A673 (cell line): ENCODE measurements at regions not wholly inside any gene's neighbourhood (a gene's known extent, or its start where the extent isn't known, plus 50 kb on each side); places are given as distances from the start of the nearest gene placed in this dataset.
"Not testable (repeated sequence)": the region's sequence is repeated elsewhere in the genome, so short reads cannot be mapped to it uniquely, and the experiment has no call there.

Source experiments
- BruUV-seq: library from RNA; stranded (reverse); fragments of 400-500 nt; replicated peaks from 2 replicates; lab custom pipeline; 2021; lab: Mats Ljungman, UMichigan
- CTCF ChIA-PET: fragments of 300-600 bp; sonication (Branson Sonifier 250); formaldehyde crosslinking; loops from one replicate; lab custom pipeline; 2022; ENCODE audit warnings: antibody characterized with exemption; lab: Charles Lee
- POLR2A ChIA-PET: fragments of 300-600 bp; sonication (Branson Sonifier 250); formaldehyde crosslinking; loops from one replicate; lab custom pipeline; 2022; ENCODE audit warnings: antibody characterized with exemption; ENCODE audit not compliant: low non-redundant PET; lab: Charles Lee
- DNase-seq: peaks from one replicate; pipeline ENCODE4 v3.0.0-alpha.2; 2015; ENCODE audit warnings: low spot score
- H3K27ac ChIP-seq: fragments of 200-600 bp; sonication (generic); 2 replicates; pipeline ENCODE4 v1.5.1; 2016; ENCODE audit warnings: mixed run types, low read depth, mild to moderate bottlenecking, mixed read lengths, antibody characterized with exemption, low read length; ENCODE audit not compliant: poor library complexity, severe bottlenecking
- H3K27me3 ChIP-seq: fragments of 200-600 bp; sonication (generic); replicated peaks from 2 replicates; pipeline ENCODE4 v1.6.1; 2017; ENCODE audit warnings: mixed run types, low read depth, mild to moderate bottlenecking, mixed read lengths, antibody characterized with exemption, low read length; ENCODE audit not compliant: insufficient read depth, poor library complexity
- H3K36me3 ChIP-seq: fragments of 200-600 bp; sonication (generic); 2 replicates; pipeline ENCODE4 v1.6.1; 2016; ENCODE audit warnings: mixed run types, mild to moderate bottlenecking, mixed read lengths, antibody characterized with exemption, low read length; ENCODE audit not compliant: insufficient read depth, poor library complexity, severe bottlenecking
- H3K4me1 ChIP-seq: fragments of 200-600 bp; sonication (generic); 2 replicates; pipeline ENCODE4 v1.6.1; 2017; ENCODE audit warnings: mixed run types, mild to moderate bottlenecking, mixed read lengths, antibody characterized with exemption, low read length; ENCODE audit not compliant: insufficient read depth, poor library complexity, severe bottlenecking
- H3K4me3 ChIP-seq: fragments of 200-600 bp; sonication (generic); 2 replicates; pipeline ENCODE4 v1.5.1; 2016; ENCODE audit warnings: low read depth, mixed run types, mild to moderate bottlenecking, mixed read lengths, low read length; ENCODE audit not compliant: poor library complexity, severe bottlenecking
- H3K9me3 ChIP-seq: fragments of 200-600 bp; sonication (generic); 2 replicates; pipeline ENCODE4 v1.6.1; 2016; ENCODE audit warnings: mixed run types, low read depth, mild to moderate bottlenecking, mixed read lengths, antibody characterized with exemption, low read length; ENCODE audit not compliant: poor library complexity, severe bottlenecking
- CTCF ChIP-seq: fragments of 300-800, 200-600 bp; sonication (generic); conservative IDR thresholded peaks from 2 replicates; pipeline ENCODE4 v1.5.1; 2017; ENCODE audit warnings: low read depth, mild to moderate bottlenecking, antibody characterized with exemption, low read length, moderate library complexity, mixed read lengths
- EZH2 ChIP-seq: fragments of 200-600 bp; sonication (generic); IDR thresholded peaks from 2 replicates; pipeline ENCODE4 v1.6.1; 2017; ENCODE audit warnings: borderline replicate concordance, low read depth, mild to moderate bottlenecking, mixed read lengths, antibody characterized with exemption, low read length; ENCODE audit not compliant: poor library complexity, severe bottlenecking
- intact Hi-C: fragments of 100-400 bp; cut with micrococcal nuclease; formaldehyde crosslinking; loops from one replicate; pipeline ENCODE4 v1.10.0; 2022; ENCODE audit not compliant: unreplicated experiment

- H3K9me3 ChIP-seq = no peaks in the 10 kb centered on the region
- intact Hi-C loops = loop anchor here (10.0 kb wide), 3 partner anchors 379 to 809 kb away; no protein-coding TSS in a partner anchor
- H3K36me3 ChIP-seq = no peaks in the 10 kb centered on the region
- ChIA-PET CTCF (no interaction called here), POLR2A (no interaction called here)
- no peak overlapping the region for H3K4me3 ChIP-seq
- H3K27me3 ChIP-seq = no peaks in the 10 kb centered on the region
- BruUV-seq = no TSS peak
- DNase-seq = no peak
- no peak overlapping the region for H3K27ac ChIP-seq
- TF ChIP-seq EZH2 (no peak), CTCF (0 out of 2 replicates have a peak, but pooled peaks have one; percentile 16)
- H3K4me1 ChIP-seq = peaks cover 16% of the 10 kb centered on the region
Measured at GRCh38 chr5:92313385-92313784, 930.3 kb upstream of the ARRDC3 start.

GRCh38 chr5:92309336-92309991, 926.3 kb upstream of the ARRDC3 start:
- Histone ChIP-seq H3K4me1 (peaks cover 4% of the 10 kb centered on the region), H3K9me3 (no peaks in the 10 kb centered on the region), H3K27ac (no peak overlapping the region), H3K36me3 (no peaks in the 10 kb centered on the region), H3K27me3 (no peaks in the 10 kb centered on the region), H3K4me3 (no peak overlapping the region)
- no TSS peak for BruUV-seq
- TF ChIP-seq CTCF (peak; percentile 61), EZH2 (no peak)
- ChIA-PET CTCF (no interaction called here), POLR2A (no interaction called here)
- intact Hi-C loops = no loop called here
- peak; percentile 52 for DNase-seq

- intact Hi-C loops = no loop called here
- ChIA-PET CTCF (no interaction called here), POLR2A (no interaction called here)
- no peaks in the 10 kb centered on the region for H3K27me3 ChIP-seq
- no peaks in the 10 kb centered on the region for H3K36me3 ChIP-seq
- H3K4me3 ChIP-seq = no peak overlapping the region
- no peaks in the 10 kb centered on the region for H3K9me3 ChIP-seq
- H3K27ac ChIP-seq = no peak overlapping the region
- BruUV-seq = no TSS peak
- no peak for DNase-seq
- peaks cover 3% of the 10 kb centered on the region for H3K4me1 ChIP-seq
- no peak for TF ChIP-seq CTCF
- TF ChIP-seq EZH2 = no peak
Measured at GRCh38 chr5:92308679-92309078, 925.6 kb upstream of the ARRDC3 start.

GRCh38 chr5:92302356-92302755, 919.2 kb upstream of the ARRDC3 start:
- H3K4me3 ChIP-seq, H3K27ac ChIP-seq, H3K36me3 ChIP-seq, DNase-seq, H3K4me1 ChIP-seq, BruUV-seq, POLR2A ChIA-PET, H3K27me3 ChIP-seq, intact Hi-C loops, CTCF ChIA-PET, H3K9me3 ChIP-seq: not testable (repeated sequence)
